RCC 7860 (cell line): ENCODE measurements at regions not wholly inside any gene's neighbourhood (a gene's known extent, or its start where the extent isn't known, plus 50 kb on each side); places are given as distances from the start of the nearest gene placed in this dataset.

Experiments
- DNase-seq: peaks from one replicate; pipeline ENCODE4 v3.0.0-alpha.2; 2015; ENCODE audit warnings: low spot score
- FAIRE-seq: peaks from 2 replicates; lab custom pipeline; 2012; peaks lifted over from hg19 to GRCh38; lab: Jason Lieb, UNC

DNA sequence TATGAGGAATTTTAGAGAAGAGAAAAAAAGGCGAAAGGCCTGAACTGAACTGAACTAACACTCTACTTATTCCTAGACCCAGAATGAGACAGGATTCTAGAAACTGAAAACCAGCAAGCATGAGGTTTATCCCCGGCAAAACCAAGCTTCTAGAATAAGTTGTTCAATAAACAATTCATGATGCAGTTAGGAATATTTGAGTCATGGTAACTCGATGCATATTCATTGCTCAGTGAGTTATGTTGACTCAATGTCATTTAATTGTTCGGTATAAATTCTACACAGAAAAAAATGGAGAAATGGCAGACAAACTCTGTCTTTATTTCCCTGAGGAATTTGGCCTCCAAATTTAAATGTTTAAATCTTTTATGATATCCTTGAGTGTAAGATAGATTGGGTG, 321.5 kb downstream of the SATB2 start:
- DNase-seq = no peak
- no peak for FAIRE-seq

- DNase-seq = no peak
- no peak for FAIRE-seq
These were observed 325.9 kb downstream of the SATB2 start for GRCh38 chr2:199131876-199132275.

DNA sequence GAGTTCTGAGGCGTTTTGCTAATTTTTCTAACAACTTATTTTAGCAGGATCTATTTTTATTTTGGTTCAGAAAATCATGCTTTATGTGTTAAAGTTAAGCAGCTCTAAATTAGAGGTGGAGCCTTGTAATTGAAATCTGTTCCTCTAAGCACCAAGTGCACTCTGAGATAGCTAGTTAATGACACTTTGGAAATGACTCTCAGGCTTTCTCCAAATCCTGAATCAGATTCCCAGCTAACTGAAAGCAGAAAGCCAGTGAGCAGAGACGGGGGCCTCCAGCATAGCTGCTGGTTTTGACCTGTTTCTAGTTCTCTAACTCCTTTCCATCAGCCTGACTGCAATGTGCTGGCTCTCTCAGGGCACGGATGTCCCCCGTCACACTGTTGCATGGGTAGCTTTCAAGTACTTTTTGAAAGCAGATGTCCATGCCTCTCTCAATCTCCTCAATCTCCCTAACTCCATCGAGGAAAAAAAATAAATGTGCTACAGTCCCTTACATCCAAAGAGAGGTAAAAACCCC, 326.5 kb downstream of the SATB2 start:
- no peak for FAIRE-seq

GRCh38 chr2:199130501-199130900, 327.2 kb downstream of the SATB2 start:
- FAIRE-seq (no peak), DNase-seq (no peak)

More for the DNA sequence above, 326.5 kb downstream of the SATB2 start:
- DNase-seq = no peak

DNA sequence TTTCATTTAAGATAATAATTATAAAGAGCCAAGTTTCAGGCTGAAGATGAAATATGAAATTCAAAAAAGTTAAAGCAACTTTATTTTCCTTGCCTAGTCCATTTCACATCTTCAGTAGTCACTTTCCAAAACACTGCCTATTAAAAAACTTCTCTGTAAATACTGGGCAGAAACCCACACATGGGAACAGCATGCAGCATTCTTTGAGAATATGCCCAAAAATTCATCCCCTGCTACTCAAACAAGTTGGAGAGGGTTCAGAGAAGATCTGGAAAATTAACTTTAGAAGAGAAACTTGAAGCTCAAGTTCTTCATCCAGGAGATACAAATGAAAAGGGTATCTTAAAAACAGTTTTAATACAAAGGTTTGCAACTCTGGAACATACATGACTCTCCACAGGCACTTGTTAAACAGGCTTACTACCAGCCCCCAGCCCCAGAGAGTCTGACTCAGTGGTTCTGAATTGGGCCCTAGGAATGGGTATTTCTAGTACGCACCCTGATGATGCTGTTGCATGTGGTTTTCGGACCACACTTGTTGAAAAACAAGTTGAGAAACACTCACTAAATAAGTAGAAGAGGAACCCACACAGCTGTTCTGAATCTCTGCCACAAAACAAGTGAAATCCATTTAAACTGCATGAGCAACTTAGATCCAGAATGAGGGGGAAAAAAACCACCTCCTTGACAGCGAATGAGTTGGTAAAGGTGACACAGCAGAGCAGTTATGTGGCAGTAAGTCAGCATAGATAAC, 329.1 kb downstream of the SATB2 start:
- FAIRE-seq = no peak
- DNase-seq = no peak

DNA sequence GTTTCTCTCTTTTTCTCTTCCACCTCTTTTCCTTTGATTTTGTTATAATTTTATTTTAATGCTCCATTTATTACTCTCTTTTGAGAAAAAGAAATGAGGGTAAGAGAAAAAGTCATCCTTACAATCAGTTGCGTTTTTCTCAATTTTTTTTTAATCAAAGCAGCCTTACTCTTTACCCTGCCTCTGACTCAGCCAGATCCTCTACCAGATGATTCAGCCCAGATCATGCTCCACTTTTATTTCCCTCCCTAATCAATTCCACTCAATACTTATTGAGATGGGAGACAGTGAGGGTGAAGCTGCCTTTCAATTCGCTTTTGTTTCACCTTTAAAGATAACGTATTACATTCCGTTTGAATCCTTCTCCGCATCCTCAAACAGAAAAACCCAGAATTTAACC, 337.9 kb downstream of the SATB2 start:
- no peak for DNase-seq
- FAIRE-seq = no peak

DNA sequence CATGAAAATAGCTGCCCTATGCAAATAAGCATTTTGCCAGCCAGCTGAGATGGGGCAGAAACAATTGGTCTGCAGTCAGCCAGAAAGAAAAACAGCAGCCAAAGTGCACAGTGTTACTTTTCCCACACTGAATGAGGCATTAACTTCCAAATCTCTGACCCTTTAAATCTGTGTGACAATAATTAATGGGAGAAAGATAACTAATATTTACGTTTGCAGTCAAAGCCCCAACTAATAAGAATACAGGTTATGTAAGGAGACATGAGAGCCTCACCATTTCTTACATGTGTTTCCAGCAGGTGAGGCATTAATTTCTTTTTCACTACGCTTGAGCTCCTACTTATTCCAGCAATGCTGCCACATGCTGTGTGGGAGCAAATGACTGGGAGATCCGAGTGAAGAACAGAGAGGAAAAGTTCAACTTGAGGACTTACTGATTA, 339.0 kb downstream of the SATB2 start:
- DNase-seq (no peak), FAIRE-seq (no peak)

- FAIRE-seq (no peak), DNase-seq (no peak)
These were observed 342.6 kb downstream of the SATB2 start for GRCh38 chr2:199115169-199115568.

GRCh38 chr2:199113111-199113510, 344.6 kb downstream of the SATB2 start:
- FAIRE-seq = no peak

DNA sequence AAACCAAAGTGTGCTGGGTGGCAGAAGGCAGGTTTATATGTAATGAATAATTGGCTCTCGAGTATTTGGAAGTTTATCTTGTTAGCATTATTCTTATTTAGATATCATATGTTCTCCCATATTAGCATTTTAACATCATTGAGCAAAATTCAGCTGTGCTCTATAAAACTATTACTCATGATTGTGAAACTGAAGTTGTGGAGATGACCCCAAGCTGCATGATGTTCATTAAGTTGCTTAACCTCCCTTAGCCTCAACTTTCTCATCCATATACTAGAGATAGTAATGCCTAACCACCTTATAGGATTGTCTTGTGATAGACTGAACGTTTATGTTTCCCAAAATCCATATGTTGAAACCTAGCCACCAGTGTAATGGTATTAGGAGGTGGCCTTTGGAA, 346.3 kb downstream of the SATB2 start:
- DNase-seq (no peak), FAIRE-seq (no peak)

More at GRCh38 chr2:199113111-199113510, 344.6 kb downstream of the SATB2 start:
- DNase-seq = no peak

DNA sequence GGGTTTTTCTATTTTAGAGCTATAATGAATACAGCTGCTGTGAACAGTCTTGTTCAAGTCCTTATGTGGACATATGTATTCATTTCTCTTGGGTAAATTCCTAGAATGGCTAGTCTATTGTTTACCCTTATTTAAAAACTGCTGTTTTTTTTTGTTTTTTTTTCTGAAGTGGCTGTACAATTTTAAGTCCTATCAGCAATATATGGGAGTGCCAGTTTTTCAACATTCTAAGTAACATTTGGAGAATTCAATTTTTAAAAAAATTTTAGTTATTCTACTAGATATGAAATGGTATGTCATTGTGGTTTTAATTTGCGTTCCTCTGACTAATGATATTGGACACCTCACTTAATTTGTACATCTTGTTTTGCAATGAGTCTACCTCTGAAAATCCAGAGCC, 349.7 kb downstream of the SATB2 start:
- DNase-seq = no peak
- no peak for FAIRE-seq

GRCh38 chr2:199105826-199106225, 351.9 kb downstream of the SATB2 start:
- DNase-seq (no peak), FAIRE-seq (no peak)

DNA sequence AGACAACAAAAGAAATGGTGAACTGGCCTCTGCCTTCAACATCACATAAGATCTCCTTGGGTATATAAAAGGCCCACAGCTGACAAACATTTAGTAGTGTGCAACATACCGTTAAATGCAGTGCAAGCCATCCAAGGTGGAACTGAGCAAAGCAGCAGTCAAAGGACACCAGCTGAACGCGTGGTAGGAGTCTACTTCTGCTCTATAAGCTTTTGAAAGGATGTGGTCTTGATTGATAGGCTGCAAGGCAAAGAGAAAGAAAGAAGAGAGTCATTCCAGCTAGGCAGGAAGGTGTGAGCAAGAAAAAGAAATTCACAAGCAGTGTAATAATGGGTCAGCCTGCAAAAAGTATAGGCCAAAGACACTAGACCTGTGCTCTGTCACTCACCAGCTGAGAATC, 356.3 kb downstream of the SATB2 start:
- FAIRE-seq = no peak
- DNase-seq = no peak

GRCh38 chr2:199100326-199101110, 357.2 kb downstream of the SATB2 start:
- DNase-seq (no peak), FAIRE-seq (no peak)

DNA sequence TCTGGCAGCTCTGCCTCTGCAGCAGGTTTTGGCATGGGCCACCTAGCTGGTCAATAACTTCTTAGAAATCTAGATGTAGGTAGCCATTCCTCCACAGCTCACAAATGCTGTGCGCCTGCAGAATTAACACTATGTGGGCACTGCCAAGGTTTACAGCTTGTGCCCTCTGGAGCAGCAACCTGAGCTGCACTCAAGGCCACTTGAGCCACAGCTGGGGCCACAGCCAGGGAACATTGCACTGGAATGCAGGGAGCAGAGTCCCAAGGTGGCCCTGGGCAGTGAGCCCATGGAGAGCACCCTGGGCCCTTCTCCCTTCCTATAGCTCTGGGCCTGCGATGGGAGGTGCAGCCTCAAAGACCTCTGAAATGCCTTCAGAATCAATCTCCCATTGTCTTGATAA, 365.3 kb downstream of the SATB2 start:
- FAIRE-seq (no peak), DNase-seq (no peak)

GRCh38 chr2:199085261-199085660, 372.5 kb downstream of the SATB2 start:
- DNase-seq (peak; percentile 50), FAIRE-seq (peak; percentile 75)

- FAIRE-seq = no peak
- no peak for DNase-seq
These were observed 387.3 kb downstream of the SATB2 start for GRCh38 chr2:199070322-199070949.

DNA sequence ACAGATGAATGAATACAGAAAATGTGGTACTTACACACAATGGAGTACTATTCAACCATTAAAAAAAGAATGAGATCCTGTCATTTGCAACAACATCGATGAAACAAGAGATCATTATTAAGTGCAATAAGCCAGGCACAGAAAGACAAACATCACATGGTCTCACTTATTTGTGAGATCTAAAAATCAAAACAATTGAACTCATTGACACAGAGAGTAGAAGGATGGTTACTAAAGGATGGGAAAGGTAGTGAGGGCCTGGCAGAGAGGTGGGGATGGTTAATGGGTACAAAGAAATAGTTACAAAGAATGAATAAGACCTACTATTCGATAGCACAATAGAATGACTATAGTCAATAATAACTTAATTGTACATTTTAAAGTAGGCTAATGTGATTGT, 393.5 kb downstream of the SATB2 start:
- FAIRE-seq = no peak
- no peak for DNase-seq

GRCh38 chr2:199057936-199058335, 399.8 kb downstream of the SATB2 start:
- no peak for FAIRE-seq
- no peak for DNase-seq

DNA sequence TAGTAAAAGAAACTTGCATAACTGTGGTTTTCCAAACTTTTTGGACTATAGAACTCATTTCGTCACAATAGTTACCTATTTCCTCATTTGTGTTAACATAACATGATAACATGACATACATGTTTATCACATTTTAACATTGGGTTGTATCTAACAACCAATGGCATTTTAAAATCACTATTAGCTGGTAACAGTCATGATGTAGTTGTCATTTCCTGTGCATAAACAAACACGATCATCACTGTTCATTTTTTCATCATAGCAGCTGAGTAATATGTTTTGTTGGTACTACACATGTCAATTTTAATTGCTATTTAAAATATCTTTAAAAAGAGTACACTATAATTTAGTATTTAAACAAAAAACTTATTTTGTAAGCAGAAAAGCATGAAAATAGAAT, 402.4 kb downstream of the SATB2 start:
- DNase-seq = no peak
- no peak for FAIRE-seq

DNA sequence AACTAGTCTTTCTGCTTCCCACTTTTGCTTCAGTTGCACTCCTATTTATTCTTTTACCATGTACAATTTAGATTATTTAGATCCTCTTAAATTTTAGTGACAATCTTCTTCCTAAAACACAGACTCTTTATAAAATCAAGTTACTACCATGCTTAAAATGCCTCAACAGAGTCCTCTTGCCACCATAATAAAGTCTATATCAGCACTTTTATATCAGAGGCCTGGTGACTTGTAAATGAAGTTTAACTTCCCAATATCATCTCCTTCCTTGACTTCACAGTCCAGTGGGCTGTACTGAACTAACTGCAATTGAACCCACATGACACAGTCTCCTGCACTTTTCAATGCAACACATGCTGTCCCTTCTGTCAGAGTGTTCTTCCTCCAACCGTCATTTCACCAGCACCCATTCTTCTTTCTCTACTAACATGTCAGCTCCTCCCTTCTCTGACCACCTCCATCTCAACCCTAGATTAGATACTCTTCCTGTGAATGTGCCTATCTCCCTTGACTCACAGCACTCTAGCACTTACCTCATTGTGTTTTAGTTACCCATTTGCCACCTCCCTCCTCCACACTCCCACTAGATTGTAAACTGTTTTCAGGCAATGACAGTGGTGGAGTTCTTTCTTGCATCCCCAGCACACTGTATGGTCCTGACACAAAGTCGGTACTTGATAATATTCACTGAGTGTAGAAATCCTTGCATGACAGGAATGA, 414.9 kb downstream of the SATB2 start:
- DNase-seq (no peak), FAIRE-seq (no peak)
